NCI-H1417 treated with DMSO at 0.1 percent for 48 hours (cell line): ENCODE measurements at regions not wholly inside any gene's neighbourhood (a gene's known extent, or its start where the extent isn't known, plus 50 kb on each side); places are given as distances from the start of the nearest gene placed in this dataset.
"Not testable (repeated sequence)": the region's sequence is repeated elsewhere in the genome, so short reads cannot be mapped to it uniquely, and the experiment has no call there.

ENCODE experiments used
- DNase-seq: peaks from one replicate; lab custom pipeline; 2025; lab: John Stamatoyannopoulos, UW

GRCh38 chr17:45586651-45586934, 96.1 kb upstream of the PLEKHM1 start:
- DNase-seq = not testable (repeated sequence)

GRCh38 chr17:45592433-45592923, 102.0 kb upstream of the PLEKHM1 start:
- DNase-seq = not testable (repeated sequence)

GRCh38 chr17:45596347-45596746, 105.8 kb upstream of the PLEKHM1 start:
- not testable (repeated sequence) for DNase-seq

GRCh38 chr17:45600052-45601012, 109.8 kb upstream of the PLEKHM1 start:
- not testable (repeated sequence) for DNase-seq

GRCh38 chr17:45601013-45601412, 110.5 kb upstream of the PLEKHM1 start:
- DNase-seq = not testable (repeated sequence)

GRCh38 chr17:45601605-45602539, 111.4 kb upstream of the PLEKHM1 start:
- DNase-seq = not testable (repeated sequence)

GRCh38 chr17:45605751-45606150, 115.2 kb upstream of the PLEKHM1 start:
- not testable (repeated sequence) for DNase-seq

- not testable (repeated sequence) for DNase-seq
Measured at GRCh38 chr17:45619984-45620405, 129.5 kb upstream of the PLEKHM1 start.

GRCh38 chr17:45620468-45620867, 129.9 kb upstream of the PLEKHM1 start:
- DNase-seq = not testable (repeated sequence)

GRCh38 chr17:45621087-45621486, 130.6 kb upstream of the PLEKHM1 start:
- not testable (repeated sequence) for DNase-seq

- DNase-seq = not testable (repeated sequence)
Measured at GRCh38 chr17:45622295-45622694, 131.8 kb upstream of the PLEKHM1 start.

- DNase-seq = no peak
Measured at GRCh38 chr17:45628019-45628418, 137.5 kb upstream of the PLEKHM1 start.

- DNase-seq = no peak
Measured at GRCh38 chr17:45631941-45632340, 141.4 kb upstream of the PLEKHM1 start.

- no peak for DNase-seq
Measured at GRCh38 chr17:45639297-45639849, 144.7 kb upstream of the CRHR1 start.

GRCh38 chr17:45640141-45640850, 143.8 kb upstream of the CRHR1 start:
- no peak for DNase-seq

GRCh38 chr17:45641541-45641940, 142.6 kb upstream of the CRHR1 start:
- DNase-seq = no peak

- no peak for DNase-seq
Measured at GRCh38 chr17:45643591-45643990, 140.5 kb upstream of the CRHR1 start.

GRCh38 chr17:45644637-45645036, 139.5 kb upstream of the CRHR1 start:
- not testable (repeated sequence) for DNase-seq

- DNase-seq = no peak
Measured at GRCh38 chr17:45645330-45645729, 138.8 kb upstream of the CRHR1 start.

- DNase-seq = no peak
Measured at GRCh38 chr17:45646288-45646988, 137.7 kb upstream of the CRHR1 start.

- no peak for DNase-seq
Measured at GRCh38 chr17:45648642-45649041, 135.5 kb upstream of the CRHR1 start.
